ENCODE measurements at regions not wholly inside any gene's neighbourhood (a gene's known extent, or its start where the extent isn't known, plus 50 kb on each side); places are given as distances from the start of the nearest gene placed in this dataset.

DNA sequence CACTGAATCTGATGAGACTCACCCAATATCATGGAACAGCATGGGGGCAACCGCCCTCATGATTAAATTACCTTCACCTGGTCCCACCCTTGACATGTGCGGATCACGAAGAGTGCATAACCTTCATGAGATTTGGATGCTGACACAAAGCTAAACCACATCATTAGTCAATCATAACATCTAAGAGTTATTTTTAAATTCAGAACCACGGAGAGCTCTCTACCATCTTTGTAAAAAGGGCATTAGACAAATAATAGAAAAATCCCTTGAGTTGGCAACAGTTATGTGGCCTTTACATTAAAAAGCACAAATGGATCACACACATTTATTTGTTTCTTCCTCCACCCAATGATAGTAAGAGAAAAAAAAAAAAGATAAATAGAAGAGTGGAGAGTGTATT is 182.2 kb downstream of the VCY1B start:
- TF ChIP-seq, protein P1, sequence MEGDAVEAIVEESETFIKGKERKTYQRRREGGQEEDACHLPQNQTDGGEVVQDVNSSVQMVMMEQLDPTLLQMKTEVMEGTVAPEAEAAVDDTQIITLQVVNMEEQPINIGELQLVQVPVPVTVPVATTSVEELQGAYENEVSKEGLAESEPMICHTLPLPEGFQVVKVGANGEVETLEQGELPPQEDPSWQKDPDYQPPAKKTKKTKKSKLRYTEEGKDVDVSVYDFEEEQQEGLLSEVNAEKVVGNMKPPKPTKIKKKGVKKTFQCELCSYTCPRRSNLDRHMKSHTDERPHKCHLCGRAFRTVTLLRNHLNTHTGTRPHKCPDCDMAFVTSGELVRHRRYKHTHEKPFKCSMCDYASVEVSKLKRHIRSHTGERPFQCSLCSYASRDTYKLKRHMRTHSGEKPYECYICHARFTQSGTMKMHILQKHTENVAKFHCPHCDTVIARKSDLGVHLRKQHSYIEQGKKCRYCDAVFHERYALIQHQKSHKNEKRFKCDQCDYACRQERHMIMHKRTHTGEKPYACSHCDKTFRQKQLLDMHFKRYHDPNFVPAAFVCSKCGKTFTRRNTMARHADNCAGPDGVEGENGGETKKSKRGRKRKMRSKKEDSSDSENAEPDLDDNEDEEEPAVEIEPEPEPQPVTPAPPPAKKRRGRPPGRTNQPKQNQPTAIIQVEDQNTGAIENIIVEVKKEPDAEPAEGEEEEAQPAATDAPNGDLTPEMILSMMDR (IDR thresholded peaks at IDR 0.05) = no peak
- TF ChIP-seq POLR2A (IDR thresholded peaks at IDR 0.05; ENCODE audit: low read length) (no peak), JUNB (IDR thresholded peaks at IDR 0.05) (no peak), PHF8 (IDR thresholded peaks at IDR 0.05; ENCODE audit: borderline replicate concordance, low read depth) (no peak), SMC3 (IDR thresholded peaks at IDR 0.05) (no peak), KDM1A (IDR thresholded peaks at IDR 0.05; ENCODE audit: low read depth) (no peak), EP300 (IDR thresholded peaks at IDR 0.05) (no peak), ESRRA (IDR thresholded peaks at IDR 0.05; ENCODE audit: borderline replicate concordance, low read length) (no peak), TP53 (CRISPR knock-in tag; IDR thresholded peaks at IDR 0.05) (no peak)
